SU-DHL-6 (cell line): ENCODE measurements at regions not wholly inside any gene's neighbourhood (a gene's known extent, or its start where the extent isn't known, plus 50 kb on each side); places are given as distances from the start of the nearest gene placed in this dataset.

ENCODE experiments used
- H2AFZ ChIP-seq: fragments of 200-600 bp; sonication (generic); 2 replicates; pipeline ENCODE4 v1.6.1; 2014; ENCODE audit warnings: low read depth, mild to moderate bottlenecking, moderate library complexity, mixed read lengths, antibody characterized with exemption, low read length; ENCODE audit not compliant: severe bottlenecking
- H3F3A ChIP-seq: fragments of 200-600 bp; shearing (Covaris generic); 2 replicates; pipeline ENCODE4 v1.6.0; 2016; ENCODE audit warnings: antibody characterized with exemption, mild to moderate bottlenecking; ENCODE audit not compliant: insufficient read depth
- H3K27ac ChIP-seq: fragments of 200-600 bp; sonication (generic); 2 replicates; pipeline ENCODE4 v1.5.1; 2016; ENCODE audit warnings: low read depth, mild to moderate bottlenecking, low read length, moderate library complexity, mixed read lengths
- H3K27me3 ChIP-seq: fragments of 200-600 bp; sonication (generic), shearing (Covaris generic); 2 replicates; pipeline ENCODE4 v1.6.0; 2014; ENCODE audit warnings: mild to moderate bottlenecking, low read length
- H3K36me3 ChIP-seq: fragments of 200-600 bp; sonication (generic); 2 replicates; pipeline ENCODE4 v1.6.1; 2014; ENCODE audit warnings: mild to moderate bottlenecking, low read length, mixed read lengths
- H3K4me2 ChIP-seq: fragments of 300-600, 200-600 bp; shearing (Covaris generic), sonication (generic); 2 replicates; pipeline ENCODE4 v1.6.0; 2014; ENCODE audit warnings: low read length, low read depth, mild to moderate bottlenecking; ENCODE audit not compliant: poor library complexity, severe bottlenecking
- H3K4me3 ChIP-seq: fragments of 200-600 bp; sonication (generic); 2 replicates; pipeline ENCODE4 v1.5.1; 2014; ENCODE audit warnings: antibody characterized with exemption, low read length, mild to moderate bottlenecking, mixed read lengths; ENCODE audit not compliant: insufficient read depth, poor library complexity, severe bottlenecking
- H3K79me2 ChIP-seq: fragments of 200-600 bp; sonication (generic); 2 replicates; pipeline ENCODE4 v1.6.1; 2014; ENCODE audit warnings: mild to moderate bottlenecking, low read length, moderate library complexity; ENCODE audit not compliant: insufficient read depth
- H3K9ac ChIP-seq: fragments of 200-600 bp; sonication (generic); 2 replicates; pipeline ENCODE4 v1.7.0; 2014; ENCODE audit warnings: mild to moderate bottlenecking, low read length
- H3K9me2 ChIP-seq: fragments of 200-600 bp; sonication (generic); replicated peaks from 2 replicates; pipeline ENCODE4 v1.6.1; 2014; ENCODE audit warnings: low read length; ENCODE audit not compliant: insufficient read depth
- H3K9me3 ChIP-seq: fragments of 200-600 bp; sonication (generic); 2 replicates; pipeline ENCODE4 v1.6.1; 2014; ENCODE audit warnings: low read length, mixed read lengths; ENCODE audit not compliant: insufficient read depth
- H4K20me1 ChIP-seq: fragments of 200-600 bp; sonication (generic); 2 replicates; pipeline ENCODE4 v1.6.1; 2014; ENCODE audit warnings: low read depth, mild to moderate bottlenecking, antibody characterized with exemption, low read length, moderate library complexity, mixed read lengths
- EZH2phosphoT487 ChIP-seq: fragments of 200-600 bp; sonication (generic), shearing (Covaris generic); conservative IDR thresholded peaks from 2 replicates; pipeline ENCODE4 v1.6.1; 2018; ENCODE audit warnings: mild to moderate bottlenecking, antibody characterized with exemption, low read length, moderate library complexity, mixed read lengths
- TF ChIP-seq, protein P1 (sequence below): fragments of 200-600 bp; sonication (generic); IDR thresholded peaks from one replicate; pipeline ENCODE4 v1.5.1; 2017; ENCODE audit warnings: antibody characterized with exemption, mild to moderate bottlenecking, low read length, moderate library complexity; ENCODE audit not compliant: insufficient read depth, poor library complexity, severe bottlenecking

DNA sequence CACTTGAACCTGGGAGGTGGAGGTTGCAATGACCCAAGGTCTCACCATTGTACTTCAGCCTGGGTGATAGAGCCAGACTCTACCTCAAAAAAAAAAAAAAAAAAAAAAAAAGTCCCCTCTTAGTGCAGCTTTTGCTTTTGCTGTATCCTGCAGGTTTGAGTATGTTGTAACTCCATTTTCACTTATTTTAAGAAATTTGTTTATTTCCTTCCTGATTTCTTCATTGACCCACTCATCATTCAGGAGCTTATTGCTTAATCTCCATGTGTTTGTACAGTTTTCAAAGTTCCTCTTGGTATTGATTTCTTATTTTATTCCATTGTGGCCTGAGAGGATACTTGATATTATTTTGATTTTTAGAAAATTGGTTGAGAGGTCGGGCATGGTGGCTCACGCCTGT, 50.9 kb upstream of the AK4 start:
- H3K79me2 ChIP-seq: no peaks in the 10 kb centered on the region
- no peak overlapping the region for H3K9ac ChIP-seq
- H3K27me3 ChIP-seq: no peaks in the 10 kb centered on the region
- H3K9me2 ChIP-seq: no peaks in the 10 kb centered on the region
- H3K4me3 ChIP-seq: no peak overlapping the region
- TF ChIP-seq EZH2phosphoT487: no peak
- TF ChIP-seq, protein P1, sequence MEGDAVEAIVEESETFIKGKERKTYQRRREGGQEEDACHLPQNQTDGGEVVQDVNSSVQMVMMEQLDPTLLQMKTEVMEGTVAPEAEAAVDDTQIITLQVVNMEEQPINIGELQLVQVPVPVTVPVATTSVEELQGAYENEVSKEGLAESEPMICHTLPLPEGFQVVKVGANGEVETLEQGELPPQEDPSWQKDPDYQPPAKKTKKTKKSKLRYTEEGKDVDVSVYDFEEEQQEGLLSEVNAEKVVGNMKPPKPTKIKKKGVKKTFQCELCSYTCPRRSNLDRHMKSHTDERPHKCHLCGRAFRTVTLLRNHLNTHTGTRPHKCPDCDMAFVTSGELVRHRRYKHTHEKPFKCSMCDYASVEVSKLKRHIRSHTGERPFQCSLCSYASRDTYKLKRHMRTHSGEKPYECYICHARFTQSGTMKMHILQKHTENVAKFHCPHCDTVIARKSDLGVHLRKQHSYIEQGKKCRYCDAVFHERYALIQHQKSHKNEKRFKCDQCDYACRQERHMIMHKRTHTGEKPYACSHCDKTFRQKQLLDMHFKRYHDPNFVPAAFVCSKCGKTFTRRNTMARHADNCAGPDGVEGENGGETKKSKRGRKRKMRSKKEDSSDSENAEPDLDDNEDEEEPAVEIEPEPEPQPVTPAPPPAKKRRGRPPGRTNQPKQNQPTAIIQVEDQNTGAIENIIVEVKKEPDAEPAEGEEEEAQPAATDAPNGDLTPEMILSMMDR: no peak
- no peak overlapping the region for H2AFZ ChIP-seq
- no peak overlapping the region for H3K4me2 ChIP-seq
- no peak overlapping the region for H3K27ac ChIP-seq
- no peaks in the 10 kb centered on the region for H3F3A ChIP-seq
- no peaks in the 10 kb centered on the region for H3K9me3 ChIP-seq
- no peaks in the 10 kb centered on the region for H3K36me3 ChIP-seq
- no peaks in the 10 kb centered on the region for H4K20me1 ChIP-seq
